GM12878 (cell line): ENCODE measurements at regions not wholly inside any gene's neighbourhood (a gene's known extent, or its start where the extent isn't known, plus 50 kb on each side); places are given as distances from the start of the nearest gene placed in this dataset.

ENCODE experiments used
- ATAC-seq: fragments of 200-7000 bp; cut with Tn5 transposase; 3 replicates; pipeline ENCODE4 v1.9.1; 2020; ENCODE audit warnings: mild to moderate bottlenecking, moderate library complexity
- BruUV-seq: library from RNA; stranded (reverse); fragments of 400-500 nt; replicated peaks from 2 replicates; lab custom pipeline; 2021; lab: Mats Ljungman, UMichigan
- CTCF ChIA-PET: fragments of 300-600 bp; sonication (Branson Sonifier 250); formaldehyde crosslinking; extraction: SDS; loops from one replicate; lab custom pipeline; 2021; ENCODE audit warnings: inconsistent platforms; lab: Yijun Ruan, JAX
- POLR2A ChIA-PET: fragments of 350-600 bp; formaldehyde crosslinking; extraction: SDS; loops from one replicate; lab custom pipeline; 2021; ENCODE audit warnings: inconsistent platforms; lab: Charles Lee
- RAD21 ChIA-PET: fragments of 300-600 bp; sonication (Branson Sonifier 250); formaldehyde crosslinking; loops from one replicate; lab custom pipeline; 2023; ENCODE audit warnings: antibody characterized with exemption; ENCODE audit not compliant: unreplicated experiment; lab: Charles Lee
- SMC1A ChIA-PET: fragments of 300-600 bp; sonication (Branson Sonifier 250); formaldehyde crosslinking; loops from one replicate; lab custom pipeline; 2023; ENCODE audit not compliant: unreplicated experiment, uncharacterized antibody; lab: Charles Lee
- DNase-seq: peaks from one replicate; pipeline ENCODE4 v3.0.0-alpha.2; 2011; ENCODE audit warnings: low read depth, low spot score
- FAIRE-seq: peaks from 3 replicates; lab custom pipeline; 2011; peaks lifted over from hg19 to GRCh38; lab: Jason Lieb, UNC
- H2AFZ ChIP-seq: 2 replicates; pipeline ENCODE4 v1.6.0; 2011; ENCODE audit warnings: low read depth, low read length, control low read depth; ENCODE audit not compliant: control insufficient read depth
- H3K27ac ChIP-seq: 2 replicates; pipeline ENCODE4 v1.5.1; 2011; ENCODE audit warnings: control low read depth; ENCODE audit not compliant: control insufficient read depth, insufficient read depth
- H3K27me3 ChIP-seq, 2 experiments: replicated peaks in 1 of 2; 2 replicates each; pipeline versions ENCODE4 v1.6.0 to v1.6.1; 2011; ENCODE audit warnings: low read length in 1 of 2; ENCODE audit not compliant: control insufficient read depth in 2 of 2, insufficient read depth in 2 of 2
- H3K36me3 ChIP-seq, 2 experiments: 2 replicates each; pipeline ENCODE4 v1.5.1; 2011; ENCODE audit warnings: low read length in 1 of 2; ENCODE audit not compliant: control insufficient read depth in 2 of 2, insufficient read depth in 2 of 2
- H3K4me1 ChIP-seq: 2 replicates; pipeline ENCODE4 v1.6.1; 2011; ENCODE audit warnings: mild to moderate bottlenecking, low read length, moderate library complexity, mixed read lengths; ENCODE audit not compliant: control insufficient read depth, insufficient read depth
- H3K4me2 ChIP-seq: 2 replicates; pipeline ENCODE4 v1.6.0; 2011; ENCODE audit warnings: control low read depth; ENCODE audit not compliant: control insufficient read depth, insufficient read depth
- H3K4me3 ChIP-seq: fragments of 200-600 bp; sonication (generic); 2 replicates; pipeline ENCODE4 v1.5.1; 2016
- H3K79me2 ChIP-seq: 2 replicates; pipeline ENCODE4 v1.6.0; 2011; ENCODE audit warnings: low read length; ENCODE audit not compliant: control insufficient read depth, insufficient read depth
- H3K9ac ChIP-seq: 2 replicates; pipeline ENCODE4 v1.8.0; 2011; ENCODE audit warnings: low read length, control low read depth, mixed read lengths; ENCODE audit not compliant: control insufficient read depth, insufficient read depth
- H3K9me3 ChIP-seq: replicated peaks from 3 replicates; pipeline ENCODE4 v1.5.1; 2011; ENCODE audit warnings: mild to moderate bottlenecking, low read length; ENCODE audit not compliant: control insufficient read depth, insufficient read depth
- H4K20me1 ChIP-seq: 2 replicates; pipeline ENCODE4 v1.6.0; 2011; ENCODE audit not compliant: control insufficient read depth, insufficient read depth
- CBFB ChIP-seq: IDR thresholded peaks from 2 replicates; pipeline ENCODE4 v1.6.1; 2016; ENCODE audit warnings: antibody characterized with exemption, low read depth
- E2F8 ChIP-seq: fragments of 450-650 bp; IDR thresholded peaks from 2 replicates; pipeline ENCODE4 v1.6.1; 2018; ENCODE audit warnings: mild to moderate bottlenecking, low read depth, moderate library complexity; ENCODE audit not compliant: partially characterized antibody
- STAT1 ChIP-seq: fragments of 450-650 bp; conservative IDR thresholded peaks from 2 replicates; pipeline ENCODE4 v1.6.1; 2014; ENCODE audit warnings: antibody characterized with exemption, mild to moderate bottlenecking
- STAT3 ChIP-seq: IDR thresholded peaks from 2 replicates; pipeline ENCODE4 v1.6.1; 2011; ENCODE audit warnings: low read depth, low read length, improper control_type of control experiment
- WGBS: methylation state at CpG from one replicate; pipeline ENCODE4 v1.1.6; 2016; ENCODE audit warnings: low lambda C conversion rate; ENCODE audit not compliant: insufficient replicate concordance, insufficient coverage; ENCODE audit errors: missing lambda C conversion rate; 5-methylcytosine and 5-hydroxymethylcytosine counted together
- in situ Hi-C: fragments of 300-500 bp; cut with MboI; formaldehyde crosslinking; loops from 9 replicates; pipeline ENCODE4 v1.14.3; 2018; ENCODE audit warnings: mixed read lengths
- intact Hi-C: fragments of 100-400 bp; cut with micrococcal nuclease; formaldehyde crosslinking; loops from one replicate; pipeline ENCODE4 v1.14.2; 2022; ENCODE audit not compliant: unreplicated experiment
- TF ChIP-seq, protein P1 (sequence below): IDR thresholded peaks from 2 replicates; pipeline ENCODE4 v1.6.1; 2011; ENCODE audit warnings: borderline replicate concordance, low read depth, mild to moderate bottlenecking, moderate library complexity, mixed read lengths, low read length; ENCODE audit not compliant: insufficient read depth; ENCODE audit errors: extremely low read length

GRCh38 chr5:4659851-4660250, 480.3 kb upstream of the ADAMTS16 start:
- Histone ChIP-seq H3K9me3 (no peaks in the 10 kb centered on the region; the same call in 2 of the 3 replicates), H3K4me1 (no peaks in the 10 kb centered on the region), H3K4me3 (no peak overlapping the region), H3K36me3 (no peaks in the 10 kb centered on the region), H3K9ac (no peak overlapping the region), H3K27ac (no peak overlapping the region), H4K20me1 (no peaks in the 10 kb centered on the region), H3K79me2 (no peaks in the 10 kb centered on the region), H3K27me3 (no peaks in the 10 kb centered on the region), H2AFZ (no peak overlapping the region), H3K4me2 (no peak overlapping the region)
- CTCF ChIA-PET: no interaction called here
- ATAC-seq (no peak), DNase-seq (no peak), FAIRE-seq (no peak)
- SMC1A ChIA-PET: no interaction called here
- POLR2A ChIA-PET: no interaction called here
- intact Hi-C loops: no loop called here
- in situ Hi-C loops: no loop called here
- 0% methylated on average over 1 of the region's 1 CpG for WGBS
- TF ChIP-seq CBFB: no peak
- no peak for TF ChIP-seq E2F8
- no peak for TF ChIP-seq STAT1
- TF ChIP-seq, protein P1, sequence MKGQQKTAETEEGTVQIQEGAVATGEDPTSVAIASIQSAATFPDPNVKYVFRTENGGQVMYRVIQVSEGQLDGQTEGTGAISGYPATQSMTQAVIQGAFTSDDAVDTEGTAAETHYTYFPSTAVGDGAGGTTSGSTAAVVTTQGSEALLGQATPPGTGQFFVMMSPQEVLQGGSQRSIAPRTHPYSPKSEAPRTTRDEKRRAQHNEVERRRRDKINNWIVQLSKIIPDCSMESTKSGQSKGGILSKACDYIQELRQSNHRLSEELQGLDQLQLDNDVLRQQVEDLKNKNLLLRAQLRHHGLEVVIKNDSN: no peak
- TF ChIP-seq STAT3: no peak
- RAD21 ChIA-PET: no interaction called here
- BruUV-seq: no TSS peak
